ENCODE measurements at regions not wholly inside any gene's neighbourhood (a gene's known extent, or its start where the extent isn't known, plus 50 kb on each side); places are given as distances from the start of the nearest gene placed in this dataset.

- H3K9me3 Mint-ChIP-seq (ENCODE audit: unreplicated experiment) = peaks cover 2% of the 10 kb centered on the region
- TF ChIP-seq CTCF (IDR thresholded peaks at IDR 0.05; ENCODE audit: partially characterized antibody, unreplicated experiment) = no peak
- no peak overlapping the region for H3K27ac Mint-ChIP-seq (ENCODE audit: unreplicated experiment)
- no peak for DNase-seq
- no peaks in the 10 kb centered on the region for H3K4me1 Mint-ChIP-seq (ENCODE audit: low read depth, unreplicated experiment)
- no peaks in the 10 kb centered on the region for H3K27me3 Mint-ChIP-seq (ENCODE audit: unreplicated experiment)
- no peak overlapping the region for H3K4me3 Mint-ChIP-seq (ENCODE audit: unreplicated experiment)
- H3K36me3 Mint-ChIP-seq (ENCODE audit: unreplicated experiment) = no peaks in the 10 kb centered on the region
Observed at GRCh38 chr9:2320632-2321031, 301.0 kb upstream of the VLDLR start.

DNA sequence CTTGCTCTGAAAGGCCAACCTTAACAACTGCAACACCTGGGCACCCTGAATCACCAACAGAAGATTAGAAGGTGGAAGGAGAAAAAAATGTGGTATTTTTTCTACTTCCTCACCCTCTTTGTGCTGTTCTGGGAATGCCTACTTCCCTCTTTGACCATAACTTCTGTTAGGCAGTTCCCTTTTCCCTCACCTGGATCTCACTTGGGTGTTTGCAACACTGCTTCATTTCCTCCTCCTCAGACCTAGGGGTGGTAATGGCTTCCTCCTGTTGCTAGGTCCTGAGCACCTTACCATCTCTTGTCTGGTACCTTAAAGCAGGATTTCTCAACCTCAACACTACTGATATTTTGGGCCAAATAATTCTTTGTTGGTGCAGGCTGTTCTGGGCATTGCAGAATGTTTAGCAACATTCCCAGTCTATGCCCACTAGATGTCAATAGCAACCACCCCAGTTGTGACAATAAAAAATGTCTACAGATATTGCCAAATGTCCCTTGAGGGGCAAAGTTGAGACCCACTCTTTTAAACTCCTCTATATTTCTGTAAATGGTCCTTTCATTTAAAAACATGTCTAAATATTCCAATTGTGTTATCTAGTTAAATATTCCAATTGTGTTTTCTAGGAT is 300.0 kb upstream of the VLDLR start:
- H3K9me3 Mint-ChIP-seq (ENCODE audit: unreplicated experiment) = peaks cover 2% of the 10 kb centered on the region
- H3K36me3 Mint-ChIP-seq (ENCODE audit: unreplicated experiment) = no peaks in the 10 kb centered on the region
- no peaks in the 10 kb centered on the region for H3K4me1 Mint-ChIP-seq (ENCODE audit: low read depth, unreplicated experiment)
- H3K4me3 Mint-ChIP-seq (ENCODE audit: unreplicated experiment) = no peak overlapping the region
- no peaks in the 10 kb centered on the region for H3K27me3 Mint-ChIP-seq (ENCODE audit: unreplicated experiment)
- no peak for TF ChIP-seq CTCF (IDR thresholded peaks at IDR 0.05; ENCODE audit: partially characterized antibody, unreplicated experiment)
- DNase-seq = no peak
- no peak overlapping the region for H3K27ac Mint-ChIP-seq (ENCODE audit: unreplicated experiment)

DNA sequence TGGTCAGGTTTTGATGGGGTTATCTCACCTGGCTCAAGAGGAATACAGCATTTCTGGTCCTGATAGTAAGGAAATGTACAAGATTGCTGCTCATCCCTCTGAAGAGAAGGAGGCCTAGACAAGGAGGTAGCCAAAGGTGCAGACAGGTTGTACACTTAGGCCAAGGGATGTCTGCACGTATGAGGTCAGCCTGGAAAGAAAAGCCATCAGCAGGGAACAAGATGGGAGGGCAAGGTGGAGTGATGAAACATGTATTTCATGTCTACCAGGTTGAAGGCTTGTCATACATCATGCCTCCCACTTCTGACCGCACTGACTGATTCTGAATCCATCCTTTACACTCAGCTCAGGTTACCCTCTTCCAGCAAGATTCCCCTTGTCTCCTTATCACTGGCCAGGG is 296.8 kb upstream of the VLDLR start:
- DNase-seq = no peak
- no peak overlapping the region for H3K4me3 Mint-ChIP-seq (ENCODE audit: unreplicated experiment)
- H3K27me3 Mint-ChIP-seq (ENCODE audit: unreplicated experiment) = no peaks in the 10 kb centered on the region
- H3K36me3 Mint-ChIP-seq (ENCODE audit: unreplicated experiment) = no peaks in the 10 kb centered on the region
- no peaks in the 10 kb centered on the region for H3K9me3 Mint-ChIP-seq (ENCODE audit: unreplicated experiment)
- TF ChIP-seq CTCF (IDR thresholded peaks at IDR 0.05; ENCODE audit: partially characterized antibody, unreplicated experiment) = no peak
- H3K4me1 Mint-ChIP-seq (ENCODE audit: low read depth, unreplicated experiment) = no peaks in the 10 kb centered on the region
- no peak overlapping the region for H3K27ac Mint-ChIP-seq (ENCODE audit: unreplicated experiment)

- Mint-ChIP-seq H3K4me1 (ENCODE audit: low read depth, unreplicated experiment) (no peaks in the 10 kb centered on the region), H3K4me3 (ENCODE audit: unreplicated experiment) (no peak overlapping the region), H3K27me3 (ENCODE audit: unreplicated experiment) (no peaks in the 10 kb centered on the region), H3K27ac (ENCODE audit: unreplicated experiment) (no peak overlapping the region), H3K36me3 (ENCODE audit: unreplicated experiment) (no peaks in the 10 kb centered on the region), H3K9me3 (ENCODE audit: unreplicated experiment) (no peaks in the 10 kb centered on the region)
- no peak for TF ChIP-seq CTCF (IDR thresholded peaks at IDR 0.05; ENCODE audit: partially characterized antibody, unreplicated experiment)
- DNase-seq = no peak
Observed at GRCh38 chr9:2332663-2333062, 288.9 kb upstream of the VLDLR start.

DNA sequence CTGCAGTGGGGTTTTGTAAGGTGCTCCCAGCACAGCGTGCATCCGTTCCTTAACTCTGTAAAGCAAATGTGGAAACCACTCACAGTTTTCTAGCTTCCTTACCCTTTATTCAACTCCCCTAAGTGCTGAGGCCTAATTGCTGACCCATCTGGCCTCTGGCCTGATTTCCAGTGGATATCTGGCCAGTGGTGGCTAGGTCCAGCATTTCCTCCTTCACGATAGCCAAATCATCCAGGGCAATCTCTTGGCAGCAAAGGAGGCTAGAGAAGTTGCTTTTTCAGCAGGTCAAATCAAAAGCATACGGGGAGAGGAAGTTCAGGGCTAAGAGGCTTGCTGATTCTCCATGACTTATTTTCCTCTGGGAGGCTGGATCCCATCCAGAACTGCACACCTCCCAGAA is 286.3 kb upstream of the VLDLR start:
- H3K36me3 Mint-ChIP-seq (ENCODE audit: unreplicated experiment) = no peaks in the 10 kb centered on the region
- no peaks in the 10 kb centered on the region for H3K9me3 Mint-ChIP-seq (ENCODE audit: unreplicated experiment)
- no peak for DNase-seq
- no peak overlapping the region for H3K27ac Mint-ChIP-seq (ENCODE audit: unreplicated experiment)
- no peak overlapping the region for H3K4me3 Mint-ChIP-seq (ENCODE audit: unreplicated experiment)
- no peaks in the 10 kb centered on the region for H3K27me3 Mint-ChIP-seq (ENCODE audit: unreplicated experiment)
- H3K4me1 Mint-ChIP-seq (ENCODE audit: low read depth, unreplicated experiment) = no peaks in the 10 kb centered on the region
- no peak for TF ChIP-seq CTCF (IDR thresholded peaks at IDR 0.05; ENCODE audit: partially characterized antibody, unreplicated experiment)

Measured in glutamatergic neuron (in vitro differentiated cells).